ENCODE measurements at regions not wholly inside any gene's neighbourhood (a gene's known extent, or its start where the extent isn't known, plus 50 kb on each side); places are given as distances from the start of the nearest gene placed in this dataset.

GRCh38 chr11:128053981-128054931 lies 533.1 kb downstream of the ETS1 start:
- no peak for TF ChIP-seq CTCF (conservative IDR thresholded peaks at IDR 0.05 in 1 of 2, IDR thresholded peaks at IDR 0.05 in 1 of 2; ENCODE audit: extremely low read depth in 1 of 2, insufficient read depth in 1 of 2, low read depth in 1 of 2, low read length in 2 of 2)
- TF ChIP-seq EZH2 (IDR thresholded peaks at IDR 0.05; ENCODE audit: borderline replicate concordance, low read length), result no peak
